ENCODE measurements at regions not wholly inside any gene's neighbourhood (a gene's known extent, or its start where the extent isn't known, plus 50 kb on each side); places are given as distances from the start of the nearest gene placed in this dataset.

GRCh38 chr2:13018490-13018889 lies 301.8 kb downstream of the TRIB2 start:
- TF ChIP-seq EZH2phosphoT487 (IDR thresholded peaks at IDR 0.05; ENCODE audit: insufficient read depth, low read depth) (no peak), EZH2 (IDR thresholded peaks at IDR 0.05; ENCODE audit: insufficient read depth, poor library complexity, severe bottlenecking) (no peak)

All from GM23248 (cell line).